ENCODE measurements at regions not wholly inside any gene's neighbourhood (a gene's known extent, or its start where the extent isn't known, plus 50 kb on each side); places are given as distances from the start of the nearest gene placed in this dataset.
"Not testable (repeated sequence)": the region's sequence is repeated elsewhere in the genome, so short reads cannot be mapped to it uniquely, and the experiment has no call there.

DNA sequence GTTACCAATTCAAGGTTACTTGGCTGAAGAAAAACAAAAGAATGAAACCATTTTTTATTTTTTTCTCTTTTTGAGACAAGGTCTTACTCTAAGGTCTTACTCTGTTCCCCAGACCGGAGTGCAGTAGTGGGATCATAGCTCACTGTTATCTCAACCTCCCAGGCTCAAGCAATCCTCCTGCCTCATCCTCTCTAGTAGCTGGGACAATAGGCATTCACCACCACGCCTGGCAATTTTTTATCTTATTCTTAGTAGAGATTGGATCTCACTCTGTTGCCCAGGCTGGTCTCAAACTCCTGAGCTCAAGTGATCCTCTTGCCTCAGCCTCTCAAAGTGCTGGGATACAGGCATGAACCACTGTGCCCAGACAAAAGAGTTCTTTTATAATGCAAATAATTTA, 3732.0 kb upstream of the OR11H1 start:
- not testable (repeated sequence) for H3K27me3 ChIP-seq (ENCODE audit: control insufficient read depth, insufficient read depth, low read length); H3K4me1 ChIP-seq (ENCODE audit: control insufficient read depth, insufficient read depth, low read length); H3K4me3 ChIP-seq (ENCODE audit: low read length); H3K9me3 ChIP-seq (ENCODE audit: control insufficient read depth, low read depth, low read length); DNase-seq; H3K36me3 ChIP-seq (ENCODE audit: control insufficient read depth, insufficient read depth, low read length); H3K27ac ChIP-seq (ENCODE audit: low read length)
- WGBS (ENCODE audit: insufficient coverage, low lambda C conversion rate): no CpG with 5 or more reads among the region's 2 CpGs

DNA sequence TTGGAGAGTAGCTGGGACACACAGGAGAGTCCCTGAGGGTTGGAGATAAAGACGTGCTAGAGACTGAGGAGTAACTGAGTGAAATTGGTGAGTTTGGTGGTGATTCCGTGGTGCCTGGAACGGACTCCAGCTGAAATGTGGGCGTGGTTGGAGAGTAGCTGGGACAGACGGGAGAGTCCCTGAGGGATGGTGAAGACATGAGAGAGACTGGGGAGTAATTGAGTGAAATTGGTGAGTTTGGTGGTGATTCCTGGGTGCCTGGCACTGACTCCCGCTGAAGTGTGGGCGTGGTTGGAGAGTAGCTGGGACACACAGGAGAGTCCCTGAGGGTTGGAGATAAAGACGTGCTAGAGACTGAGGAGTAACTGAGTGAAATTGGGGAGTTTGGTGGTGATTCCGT, 3712.5 kb upstream of the OR11H1 start:
- not testable (repeated sequence) for H3K9me3 ChIP-seq (ENCODE audit: control insufficient read depth, low read depth, low read length); DNase-seq; H3K36me3 ChIP-seq (ENCODE audit: control insufficient read depth, insufficient read depth, low read length); H3K27ac ChIP-seq (ENCODE audit: low read length); H3K4me1 ChIP-seq (ENCODE audit: control insufficient read depth, insufficient read depth, low read length); H3K4me3 ChIP-seq (ENCODE audit: low read length); H3K27me3 ChIP-seq (ENCODE audit: control insufficient read depth, insufficient read depth, low read length)
- 76% methylated on average over 2 of the region's 9 CpGs for WGBS (ENCODE audit: insufficient coverage, low lambda C conversion rate)

DNA sequence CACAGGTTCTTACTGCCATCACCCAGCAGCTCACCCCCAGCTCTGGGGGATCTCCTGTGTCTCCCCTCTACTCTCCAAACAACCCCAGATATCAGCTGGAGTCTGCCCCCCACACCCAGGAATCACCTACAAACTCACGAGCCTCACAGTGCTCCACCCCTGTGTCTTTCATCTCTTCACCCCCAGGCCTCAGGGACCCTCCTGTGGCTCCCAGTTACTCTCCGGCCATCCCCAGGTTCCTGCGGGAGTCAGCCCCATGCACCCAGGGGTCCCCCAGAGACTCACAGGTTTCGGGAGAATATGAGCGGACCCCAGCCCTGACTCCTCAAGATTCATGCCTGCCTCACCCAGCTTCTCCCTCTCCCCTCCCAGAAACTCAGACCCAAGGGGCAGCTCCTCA, 3709.1 kb upstream of the OR11H1 start:
- H3K4me3 ChIP-seq (ENCODE audit: low read length); DNase-seq: not testable (repeated sequence)

DNA sequence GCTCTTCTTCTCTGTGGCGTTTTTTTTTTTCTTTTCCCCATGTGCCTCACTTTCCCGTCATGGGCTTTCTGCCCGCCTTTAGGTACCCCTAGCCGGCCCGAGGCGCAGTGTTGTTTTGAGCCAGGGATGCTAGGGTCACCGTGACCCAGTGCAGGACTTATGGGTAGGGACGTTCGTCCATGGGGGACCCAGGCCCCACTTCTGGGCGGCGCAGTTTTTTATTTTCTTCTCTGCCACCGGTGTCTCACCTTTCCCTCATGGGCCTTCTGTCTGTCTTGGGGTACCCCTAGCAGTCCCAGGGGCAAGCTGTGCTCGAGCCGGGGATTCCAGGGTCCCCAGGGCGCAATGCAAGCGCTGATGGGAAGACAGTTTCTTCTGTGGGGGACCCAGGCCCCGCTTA, 3705.7 kb upstream of the OR11H1 start:
- not testable (repeated sequence) for DNase-seq; H3K4me1 ChIP-seq (ENCODE audit: control insufficient read depth, insufficient read depth, low read length)
- WGBS (ENCODE audit: insufficient coverage, low lambda C conversion rate): no CpG with 5 or more reads among the region's 17 CpGs

More for the DNA sequence above, 3709.1 kb upstream of the OR11H1 start:
- H3K9me3 ChIP-seq (ENCODE audit: control insufficient read depth, low read depth, low read length); H3K27ac ChIP-seq (ENCODE audit: low read length); H3K27me3 ChIP-seq (ENCODE audit: control insufficient read depth, insufficient read depth, low read length); H3K36me3 ChIP-seq (ENCODE audit: control insufficient read depth, insufficient read depth, low read length); H3K4me1 ChIP-seq (ENCODE audit: control insufficient read depth, insufficient read depth, low read length): not testable (repeated sequence)
- no CpG with 5 or more reads among the region's 5 CpGs for WGBS (ENCODE audit: insufficient coverage, low lambda C conversion rate)

DNA sequence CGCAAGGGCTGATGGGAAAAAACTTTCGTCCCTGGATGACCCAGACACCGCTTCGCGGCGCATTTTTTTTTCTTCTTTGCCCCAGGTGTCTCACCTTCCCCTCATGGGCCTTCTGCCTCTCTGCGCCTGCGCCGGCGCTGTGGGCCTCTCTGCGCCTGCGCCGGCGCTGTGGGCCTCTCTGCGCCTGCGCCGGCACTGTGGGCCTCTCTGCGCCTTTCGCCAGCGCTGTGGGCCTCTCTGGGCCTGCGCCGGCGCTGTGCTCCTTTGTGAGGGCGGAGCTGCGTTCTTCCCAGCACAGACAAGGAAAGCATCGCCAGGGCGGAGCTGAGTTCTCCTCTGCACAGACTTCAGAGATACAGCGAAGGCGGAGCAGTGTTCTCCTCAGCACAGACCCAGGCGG, 3703.0 kb upstream of the OR11H1 start:
- not testable (repeated sequence) for H3K9me3 ChIP-seq (ENCODE audit: control insufficient read depth, low read depth, low read length); H3K4me3 ChIP-seq (ENCODE audit: low read length); H3K27me3 ChIP-seq (ENCODE audit: control insufficient read depth, insufficient read depth, low read length); H3K27ac ChIP-seq (ENCODE audit: low read length); DNase-seq; H3K4me1 ChIP-seq (ENCODE audit: control insufficient read depth, insufficient read depth, low read length); H3K36me3 ChIP-seq (ENCODE audit: control insufficient read depth, insufficient read depth, low read length)
- no CpG with 5 or more reads among the region's 30 CpGs for WGBS (ENCODE audit: insufficient coverage, low lambda C conversion rate)

More for the DNA sequence above, 3705.7 kb upstream of the OR11H1 start:
- not testable (repeated sequence) for H3K27ac ChIP-seq (ENCODE audit: low read length); H3K36me3 ChIP-seq (ENCODE audit: control insufficient read depth, insufficient read depth, low read length); H3K9me3 ChIP-seq (ENCODE audit: control insufficient read depth, low read depth, low read length); H3K4me3 ChIP-seq (ENCODE audit: low read length); H3K27me3 ChIP-seq (ENCODE audit: control insufficient read depth, insufficient read depth, low read length)

DNA sequence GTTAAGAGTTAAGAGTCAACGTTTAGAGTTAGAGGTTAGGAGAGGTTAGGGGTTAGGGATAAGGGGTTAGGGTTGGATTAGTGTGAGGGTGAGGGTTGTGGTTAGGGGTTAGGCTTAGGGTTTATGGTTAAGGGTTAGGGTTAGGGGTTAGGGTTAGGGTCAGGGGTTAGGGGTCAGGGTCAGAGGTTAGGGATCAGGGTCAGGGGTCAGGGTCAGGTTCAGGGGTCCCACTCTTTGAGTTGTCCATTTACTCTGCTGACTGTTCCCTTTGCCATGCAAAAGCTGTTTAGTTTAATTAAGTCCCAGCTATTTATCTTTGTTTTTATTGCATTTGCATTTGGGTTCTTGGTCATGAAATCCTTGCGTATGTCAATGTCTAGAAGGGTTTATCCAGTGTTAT, 3702.0 kb upstream of the OR11H1 start:
- not testable (repeated sequence) for H3K27ac ChIP-seq (ENCODE audit: low read length); H3K4me3 ChIP-seq (ENCODE audit: low read length); H3K27me3 ChIP-seq (ENCODE audit: control insufficient read depth, insufficient read depth, low read length); H3K36me3 ChIP-seq (ENCODE audit: control insufficient read depth, insufficient read depth, low read length); DNase-seq; H3K9me3 ChIP-seq (ENCODE audit: control insufficient read depth, low read depth, low read length); H3K4me1 ChIP-seq (ENCODE audit: control insufficient read depth, insufficient read depth, low read length)
- WGBS (ENCODE audit: insufficient coverage, low lambda C conversion rate): no CpG with 5 or more reads among the region's 2 CpGs

DNA sequence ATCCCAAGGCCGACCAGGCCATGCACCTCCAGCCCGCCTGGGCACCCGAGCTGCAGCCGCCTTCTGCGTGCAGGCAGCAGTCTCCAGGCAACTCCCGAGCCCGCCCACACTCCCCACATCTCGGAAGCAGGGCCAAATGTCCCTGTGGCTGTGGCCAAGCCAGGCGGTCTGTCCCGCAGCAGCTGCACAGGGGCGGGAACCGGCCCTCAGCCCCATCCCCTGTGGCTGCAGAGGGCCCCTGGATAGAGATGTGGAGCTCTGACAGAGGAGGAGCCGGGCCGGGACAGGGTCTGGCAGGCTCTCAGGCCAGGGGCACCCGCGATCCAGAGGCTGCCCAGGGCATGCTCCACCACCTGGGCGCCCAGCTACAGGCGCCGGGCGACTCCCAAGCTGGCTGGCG, 3698.6 kb upstream of the OR11H1 start:
- WGBS (ENCODE audit: insufficient coverage, low lambda C conversion rate): no CpG with 5 or more reads among the region's 21 CpGs
- H3K27ac ChIP-seq (ENCODE audit: low read length); H3K4me1 ChIP-seq (ENCODE audit: control insufficient read depth, insufficient read depth, low read length); H3K9me3 ChIP-seq (ENCODE audit: control insufficient read depth, low read depth, low read length); H3K4me3 ChIP-seq (ENCODE audit: low read length); H3K36me3 ChIP-seq (ENCODE audit: control insufficient read depth, insufficient read depth, low read length); H3K27me3 ChIP-seq (ENCODE audit: control insufficient read depth, insufficient read depth, low read length): not testable (repeated sequence)
- peak in 1 of 2 donors; percentile 0 for DNase-seq
